Vagina (tissue), 2 donors: ENCODE measurements at regions not wholly inside any gene's neighbourhood (a gene's known extent, or its start where the extent isn't known, plus 50 kb on each side); places are given as distances from the start of the nearest gene placed in this dataset.

Experiments used
- CTCF ChIP-seq, 3 experiments: fragments of 450-650 bp in 2 of 3; fragments of 200-600 bp in 1 of 3; sonication (generic) in 1 of 3; IDR thresholded peaks; one replicate each; pipeline ENCODE4 v1.5.1; 2017 to 2019; ENCODE audit warnings: antibody characterized with exemption in 3 of 3, mild to moderate bottlenecking in 2 of 3, moderate library complexity in 2 of 3
- POLR2A ChIP-seq, 2 donors: fragments of 450-650 bp; IDR thresholded peaks; one replicate each; pipeline ENCODE4 v1.6.1; 2017; ENCODE audit warnings: antibody characterized with exemption in 2 of 2, mild to moderate bottlenecking in 2 of 2, moderate library complexity in 2 of 2

GRCh38 chr12:72134246-72135020 lies 137.7 kb upstream of the TRHDE start:
- TF ChIP-seq POLR2A (IDR thresholded peaks at IDR 0.05) (no peak), CTCF (IDR thresholded peaks at IDR 0.05) (no peak)
